Right atrium auricular region (tissue), 2 donors: ENCODE measurements at regions not wholly inside any gene's neighbourhood (a gene's known extent, or its start where the extent isn't known, plus 50 kb on each side); places are given as distances from the start of the nearest gene placed in this dataset.
"Not testable (repeated sequence)": the region's sequence is repeated elsewhere in the genome, so short reads cannot be mapped to it uniquely, and the experiment has no call there.

Source experiments
- DNase-seq: peaks from one replicate; pipeline ENCODE4 v3.0.0-alpha.2; 2019; ENCODE audit warnings: low spot score
- H3K27ac ChIP-seq, 2 donors: fragments of 200-600 bp; sonication (generic); 1 replicate in 1 of 2; 2 replicates in 1 of 2; pipeline ENCODE4 v1.5.1; 2016 to 2019
- H3K27me3 ChIP-seq, 2 donors: fragments of 200-600 bp; sonication (generic); one replicate each; pipeline versions ENCODE4 v1.5.1 to v1.6.0; 2017 to 2019
- H3K36me3 ChIP-seq: fragments of 200-600 bp; sonication (generic); one replicate; pipeline ENCODE4 v1.5.1; 2016
- H3K4me1 ChIP-seq, 2 donors: fragments of 200-600 bp; sonication (generic); one replicate each; pipeline versions ENCODE4 v1.5.1 to v1.6.0; 2017 to 2019
- H3K4me3 ChIP-seq, 2 donors: fragments of 200-600 bp; sonication (generic); 1 replicate in 1 of 2; 2 replicates in 1 of 2; pipeline ENCODE4 v1.5.1; 2017 to 2019; ENCODE audit warnings: mild to moderate bottlenecking in 1 of 2, moderate library complexity in 1 of 2
- H3K9me3 ChIP-seq, 2 donors: fragments of 200-600 bp; sonication (generic); one replicate each; pipeline ENCODE4 v1.5.1; 2019
- CTCF ChIP-seq, 2 donors: fragments of 200-600 bp; sonication (generic); IDR thresholded peaks; one replicate each; pipeline ENCODE4 v1.5.1; 2019; ENCODE audit warnings: antibody characterized with exemption in 2 of 2

GRCh38 chr21:9758141-9758540 is 763.2 kb upstream of the TPTE start:
- no peak overlapping the region for H3K27ac ChIP-seq
- no peaks in the 10 kb centered on the region for H3K36me3 ChIP-seq
- H3K9me3 ChIP-seq: no peaks in the 10 kb centered on the region
- TF ChIP-seq CTCF (IDR thresholded peaks at IDR 0.05): no peak
- H3K4me3 ChIP-seq: no peak overlapping the region
- H3K4me1 ChIP-seq: no peaks in the 10 kb centered on the region
- DNase-seq: no peak
- no peaks in the 10 kb centered on the region for H3K27me3 ChIP-seq

GRCh38 chr21:9758888-9759287 is 762.5 kb upstream of the TPTE start:
- DNase-seq: no peak
- no peaks in the 10 kb centered on the region for H3K9me3 ChIP-seq
- no peaks in the 10 kb centered on the region for H3K36me3 ChIP-seq
- no peaks in the 10 kb centered on the region for H3K27me3 ChIP-seq
- no peak overlapping the region for H3K27ac ChIP-seq
- H3K4me3 ChIP-seq: no peak overlapping the region
- TF ChIP-seq CTCF (IDR thresholded peaks at IDR 0.05): no peak
- no peaks in the 10 kb centered on the region for H3K4me1 ChIP-seq

GRCh38 chr21:9759972-9760371 is 761.4 kb upstream of the TPTE start:
- TF ChIP-seq CTCF (IDR thresholded peaks at IDR 0.05): no peak
- Histone ChIP-seq H3K4me1 (no peaks in the 10 kb centered on the region), H3K4me3 (no peak overlapping the region), H3K27me3 (no peaks in the 10 kb centered on the region), H3K36me3 (no peaks in the 10 kb centered on the region), H3K27ac (no peak overlapping the region), H3K9me3 (no peaks in the 10 kb centered on the region)
- DNase-seq: no peak

- DNase-seq: no peak
- H3K4me3 ChIP-seq: no peak overlapping the region
- no peak for TF ChIP-seq CTCF (IDR thresholded peaks at IDR 0.05)
- no peaks in the 10 kb centered on the region for H3K4me1 ChIP-seq
- no peak overlapping the region for H3K27ac ChIP-seq
- no peaks in the 10 kb centered on the region for H3K36me3 ChIP-seq
- H3K27me3 ChIP-seq: no peaks in the 10 kb centered on the region
- H3K9me3 ChIP-seq: no peaks in the 10 kb centered on the region
These were observed 760.8 kb upstream of the TPTE start for GRCh38 chr21:9760398-9761074.

- no peak overlapping the region for H3K27ac ChIP-seq
- H3K9me3 ChIP-seq: no peaks in the 10 kb centered on the region
- TF ChIP-seq CTCF (IDR thresholded peaks at IDR 0.05): no peak
- no peak overlapping the region for H3K4me3 ChIP-seq
- DNase-seq: no peak
- H3K4me1 ChIP-seq: no peaks in the 10 kb centered on the region
- no peaks in the 10 kb centered on the region for H3K36me3 ChIP-seq
- no peaks in the 10 kb centered on the region for H3K27me3 ChIP-seq
These were observed 758.1 kb upstream of the TPTE start for GRCh38 chr21:9763306-9763705.

GRCh38 chr21:9763807-9764206 is 757.6 kb upstream of the TPTE start:
- no peak for TF ChIP-seq CTCF (IDR thresholded peaks at IDR 0.05)
- Histone ChIP-seq H3K27me3 (no peaks in the 10 kb centered on the region), H3K4me3 (no peak overlapping the region), H3K9me3 (no peaks in the 10 kb centered on the region), H3K36me3 (no peaks in the 10 kb centered on the region), H3K4me1 (no peaks in the 10 kb centered on the region), H3K27ac (no peak overlapping the region)
- DNase-seq: no peak

GRCh38 chr21:9764294-9764693 is 757.1 kb upstream of the TPTE start:
- H3K27ac ChIP-seq, H3K9me3 ChIP-seq, H3K4me3 ChIP-seq, H3K27me3 ChIP-seq, DNase-seq, H3K4me1 ChIP-seq, H3K36me3 ChIP-seq: not testable (repeated sequence)

- not testable (repeated sequence) for H3K4me1 ChIP-seq, DNase-seq, H3K36me3 ChIP-seq, H3K9me3 ChIP-seq, H3K27me3 ChIP-seq, H3K27ac ChIP-seq, H3K4me3 ChIP-seq
These were observed 755.8 kb upstream of the TPTE start for GRCh38 chr21:9765538-9765937.
